ENCODE measurements at regions not wholly inside any gene's neighbourhood (a gene's known extent, or its start where the extent isn't known, plus 50 kb on each side); places are given as distances from the start of the nearest gene placed in this dataset.

- no peak for TF ChIP-seq CTCF (IDR thresholded peaks at IDR 0.05; ENCODE audit: low read depth, low read length, missing control alignments)
- no peak for DNase-seq (ENCODE audit: extremely low read depth, low read depth)
- H3K4me3 ChIP-seq (replicated peaks; ENCODE audit: low read depth, low read length), result no peak overlapping the region
Observed at GRCh38 chr13:99863789-99864626, 107.6 kb downstream of the ZIC5 start.

GRCh38 chr13:99862244-99862643, 109.3 kb downstream of the ZIC5 start:
- no peak for DNase-seq (ENCODE audit: extremely low read depth, low read depth)
- H3K4me3 ChIP-seq (replicated peaks; ENCODE audit: low read depth, low read length), result no peak overlapping the region
- TF ChIP-seq CTCF (IDR thresholded peaks at IDR 0.05; ENCODE audit: low read depth, low read length, missing control alignments), result no peak

DNA sequence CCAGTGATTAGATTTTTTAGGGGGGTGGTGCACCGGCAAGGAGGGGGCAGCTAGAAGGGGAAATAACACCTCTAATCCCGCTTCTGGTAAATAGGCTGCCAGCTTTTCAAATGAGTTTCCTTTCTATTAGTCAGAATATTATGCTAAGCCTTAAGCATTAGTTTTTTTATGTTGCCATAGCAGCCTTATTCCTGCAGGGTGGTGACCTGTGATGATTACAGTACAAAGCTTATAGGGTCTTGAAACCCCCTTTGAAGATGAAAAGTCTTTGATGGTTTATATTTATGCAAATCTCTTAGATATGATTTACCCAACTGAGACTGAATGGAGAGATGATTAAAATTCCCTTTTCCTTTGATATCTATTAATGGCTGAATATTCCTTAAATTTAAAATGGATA, 109.8 kb downstream of the ZIC5 start:
- DNase-seq (ENCODE audit: extremely low read depth, low read depth), result no peak
- no peak overlapping the region for H3K4me3 ChIP-seq (replicated peaks; ENCODE audit: low read depth, low read length)
- TF ChIP-seq CTCF (IDR thresholded peaks at IDR 0.05; ENCODE audit: low read depth, low read length, missing control alignments), result no peak

DNA sequence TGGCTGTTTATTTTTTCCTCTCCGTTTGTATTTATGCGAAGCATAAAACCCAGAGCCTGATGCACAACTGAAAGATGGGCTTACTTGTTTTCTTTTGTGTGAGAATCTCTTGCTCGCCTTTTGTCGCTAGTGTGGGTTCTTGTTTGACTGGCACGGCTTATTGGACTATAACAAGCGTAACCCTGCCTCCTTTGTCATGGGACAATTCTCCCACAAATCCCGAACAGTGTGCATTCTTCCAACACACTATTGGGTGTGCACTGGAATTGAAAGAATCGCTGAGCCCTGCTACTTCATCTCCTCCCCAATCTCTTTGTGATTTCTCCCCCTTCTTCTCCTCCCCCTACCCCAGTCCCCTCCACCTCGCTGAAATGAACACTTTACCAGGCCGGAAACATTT, 110.8 kb downstream of the ZIC5 start:
- DNase-seq (ENCODE audit: extremely low read depth, low read depth), result no peak
- TF ChIP-seq CTCF (IDR thresholded peaks at IDR 0.05; ENCODE audit: low read depth, low read length, missing control alignments), result no peak
- no peak overlapping the region for H3K4me3 ChIP-seq (replicated peaks; ENCODE audit: low read depth, low read length)

- peak; percentile 2 for DNase-seq (ENCODE audit: extremely low read depth, low read depth)
Observed at GRCh38 chr13:99859178-99860177, 112.1 kb downstream of the ZIC5 start.

DNA sequence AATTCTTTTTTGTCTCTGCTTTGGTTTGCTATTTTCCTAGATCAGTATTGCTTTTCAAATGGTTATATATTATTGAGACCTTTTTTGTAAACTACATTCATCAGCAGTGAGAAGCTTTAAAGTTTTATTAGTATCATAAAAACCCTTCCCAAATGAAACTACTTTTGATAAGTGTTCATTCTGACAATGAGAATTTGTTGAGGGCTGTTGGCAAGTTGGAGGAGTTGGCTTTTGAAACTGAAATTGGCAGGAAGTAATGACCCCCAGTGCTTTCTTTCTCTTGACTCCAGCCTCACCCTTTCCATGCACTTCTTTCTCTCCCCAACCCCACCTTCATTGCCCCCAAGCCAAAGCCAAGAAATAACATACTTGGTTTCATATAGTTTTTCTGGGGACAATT, 113.8 kb downstream of the ZIC5 start:
- H3K4me3 ChIP-seq (replicated peaks; ENCODE audit: low read depth, low read length), result no peak overlapping the region
- no peak for TF ChIP-seq CTCF (IDR thresholded peaks at IDR 0.05; ENCODE audit: low read depth, low read length, missing control alignments)
- no peak for DNase-seq (ENCODE audit: extremely low read depth, low read depth)

More at GRCh38 chr13:99859178-99860177, 112.1 kb downstream of the ZIC5 start:
- H3K4me3 ChIP-seq (replicated peaks; ENCODE audit: low read depth, low read length), result no peak overlapping the region
- no peak for TF ChIP-seq CTCF (IDR thresholded peaks at IDR 0.05; ENCODE audit: low read depth, low read length, missing control alignments)

All from HFF-Myc (cell line).